ENCODE measurements at regions not wholly inside any gene's neighbourhood (a gene's known extent, or its start where the extent isn't known, plus 50 kb on each side); places are given as distances from the start of the nearest gene placed in this dataset.

GRCh38 chr10:64346389-64346788 lies 825.2 kb downstream of the REEP3 start:
- no peak overlapping the region for H3K27ac ChIP-seq (ENCODE audit: extremely low read depth, low read depth, low read length)
- H3K4me1 ChIP-seq (ENCODE audit: control insufficient read depth, insufficient read depth, low read length), result no peaks in the 10 kb centered on the region
- POLR2A ChIA-PET, result no interaction called here
- H3K9me3 ChIP-seq (ENCODE audit: control insufficient read depth, insufficient read depth, low read depth, low read length), result no peaks in the 10 kb centered on the region
- TF ChIP-seq ZNF645 (tag by site-specific recombination; IDR thresholded peaks at IDR 0.05) (no peak), ZNF391 (tag by site-specific recombination; IDR thresholded peaks at IDR 0.05; ENCODE audit: borderline replicate concordance, low read depth) (no peak), ZNF518A (tag by site-specific recombination; conservative IDR thresholded peaks at IDR 0.05; ENCODE audit: low read depth) (no peak)
- no peaks in the 10 kb centered on the region for H3K36me3 ChIP-seq (ENCODE audit: control insufficient read depth in 2 of 2, insufficient read depth in 1 of 2, low read length in 2 of 2)
- CTCF ChIA-PET, result no interaction called here
- no peak overlapping the region for H3K4me3 ChIP-seq (ENCODE audit: low read depth, low read length)

DNA sequence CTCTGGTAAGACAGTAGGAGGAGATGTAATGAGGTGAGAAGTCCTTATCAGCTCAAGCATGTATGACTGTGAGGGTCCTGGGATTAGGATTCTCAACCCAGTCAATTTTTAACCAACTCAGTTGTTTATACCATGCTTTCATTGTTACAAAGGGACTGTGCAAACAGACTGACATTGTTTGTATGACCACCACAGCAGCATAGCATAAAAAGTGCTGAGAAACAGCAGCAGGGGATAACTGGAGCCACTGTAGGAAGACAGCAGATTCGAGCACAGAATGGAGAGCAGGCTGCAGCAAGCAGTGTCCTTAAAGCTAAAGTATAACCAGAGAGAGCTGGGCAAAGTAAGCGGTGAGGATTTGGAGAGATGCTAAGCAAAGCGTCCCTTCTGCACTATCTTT lies 829.5 kb downstream of the REEP3 start:
- Histone ChIP-seq H3K4me3 (ENCODE audit: low read depth, low read length) (no peak overlapping the region), H3K4me1 (ENCODE audit: control insufficient read depth, insufficient read depth, low read length) (no peaks in the 10 kb centered on the region), H3K36me3 (ENCODE audit: control insufficient read depth in 2 of 2, insufficient read depth in 1 of 2, low read length in 2 of 2) (no peaks in the 10 kb centered on the region), H3K9me3 (ENCODE audit: control insufficient read depth, insufficient read depth, low read depth, low read length) (no peaks in the 10 kb centered on the region), H3K27ac (ENCODE audit: extremely low read depth, low read depth, low read length) (no peak overlapping the region)
- POLR2A ChIA-PET, result no interaction called here
- TF ChIP-seq, protein P1, sequence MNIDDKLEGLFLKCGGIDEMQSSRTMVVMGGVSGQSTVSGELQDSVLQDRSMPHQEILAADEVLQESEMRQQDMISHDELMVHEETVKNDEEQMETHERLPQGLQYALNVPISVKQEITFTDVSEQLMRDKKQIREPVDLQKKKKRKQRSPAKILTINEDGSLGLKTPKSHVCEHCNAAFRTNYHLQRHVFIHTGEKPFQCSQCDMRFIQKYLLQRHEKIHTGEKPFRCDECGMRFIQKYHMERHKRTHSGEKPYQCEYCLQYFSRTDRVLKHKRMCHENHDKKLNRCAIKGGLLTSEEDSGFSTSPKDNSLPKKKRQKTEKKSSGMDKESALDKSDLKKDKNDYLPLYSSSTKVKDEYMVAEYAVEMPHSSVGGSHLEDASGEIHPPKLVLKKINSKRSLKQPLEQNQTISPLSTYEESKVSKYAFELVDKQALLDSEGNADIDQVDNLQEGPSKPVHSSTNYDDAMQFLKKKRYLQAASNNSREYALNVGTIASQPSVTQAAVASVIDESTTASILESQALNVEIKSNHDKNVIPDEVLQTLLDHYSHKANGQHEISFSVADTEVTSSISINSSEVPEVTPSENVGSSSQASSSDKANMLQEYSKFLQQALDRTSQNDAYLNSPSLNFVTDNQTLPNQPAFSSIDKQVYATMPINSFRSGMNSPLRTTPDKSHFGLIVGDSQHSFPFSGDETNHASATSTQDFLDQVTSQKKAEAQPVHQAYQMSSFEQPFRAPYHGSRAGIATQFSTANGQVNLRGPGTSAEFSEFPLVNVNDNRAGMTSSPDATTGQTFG (tag by site-specific recombination; IDR thresholded peaks at IDR 0.05; ENCODE audit: borderline replicate concordance), result no peak
- TF ChIP-seq ZNF48 (tag by site-specific recombination; IDR thresholded peaks at IDR 0.05), result no peak
- TF ChIP-seq ZFP41 (tag by site-specific recombination; IDR thresholded peaks at IDR 0.05; ENCODE audit: borderline replicate concordance), result no peak
- TF ChIP-seq ZNF529 (tag by site-specific recombination; IDR thresholded peaks at IDR 0.05; ENCODE audit: insufficient replicate concordance), result no peak
- no peak for TF ChIP-seq GLI4 (tag by site-specific recombination; IDR thresholded peaks at IDR 0.05)
- no peak for TF ChIP-seq ZNF776 (tag by site-specific recombination; IDR thresholded peaks at IDR 0.05; ENCODE audit: borderline replicate concordance)
- no peak for TF ChIP-seq ZNF558 (tag by site-specific recombination; IDR thresholded peaks at IDR 0.05)
- TF ChIP-seq GLIS1 (tag by site-specific recombination; IDR thresholded peaks at IDR 0.05), result no peak
- no peak for TF ChIP-seq KLF16 (tag by site-specific recombination; IDR thresholded peaks at IDR 0.05)
- no peak for TF ChIP-seq ZNF837 (tag by site-specific recombination; IDR thresholded peaks at IDR 0.05)
- no peak for TF ChIP-seq BCL11A (tag by site-specific recombination; IDR thresholded peaks at IDR 0.05; ENCODE audit: low read depth)
- TF ChIP-seq ZNF830 (tag by site-specific recombination; IDR thresholded peaks at IDR 0.05; ENCODE audit: low read depth), result no peak
- TF ChIP-seq MEIS1 (CRISPR knock-in tag; IDR thresholded peaks at IDR 0.05; ENCODE audit: borderline replicate concordance), result no peak
- TF ChIP-seq ZNF600 (tag by site-specific recombination; IDR thresholded peaks at IDR 0.05), result no peak
- no peak for TF ChIP-seq ZNF362 (tag by site-specific recombination; IDR thresholded peaks at IDR 0.05)
- TF ChIP-seq ZNF174 (tag by site-specific recombination; IDR thresholded peaks at IDR 0.05), result no peak
- TF ChIP-seq, protein P2, sequence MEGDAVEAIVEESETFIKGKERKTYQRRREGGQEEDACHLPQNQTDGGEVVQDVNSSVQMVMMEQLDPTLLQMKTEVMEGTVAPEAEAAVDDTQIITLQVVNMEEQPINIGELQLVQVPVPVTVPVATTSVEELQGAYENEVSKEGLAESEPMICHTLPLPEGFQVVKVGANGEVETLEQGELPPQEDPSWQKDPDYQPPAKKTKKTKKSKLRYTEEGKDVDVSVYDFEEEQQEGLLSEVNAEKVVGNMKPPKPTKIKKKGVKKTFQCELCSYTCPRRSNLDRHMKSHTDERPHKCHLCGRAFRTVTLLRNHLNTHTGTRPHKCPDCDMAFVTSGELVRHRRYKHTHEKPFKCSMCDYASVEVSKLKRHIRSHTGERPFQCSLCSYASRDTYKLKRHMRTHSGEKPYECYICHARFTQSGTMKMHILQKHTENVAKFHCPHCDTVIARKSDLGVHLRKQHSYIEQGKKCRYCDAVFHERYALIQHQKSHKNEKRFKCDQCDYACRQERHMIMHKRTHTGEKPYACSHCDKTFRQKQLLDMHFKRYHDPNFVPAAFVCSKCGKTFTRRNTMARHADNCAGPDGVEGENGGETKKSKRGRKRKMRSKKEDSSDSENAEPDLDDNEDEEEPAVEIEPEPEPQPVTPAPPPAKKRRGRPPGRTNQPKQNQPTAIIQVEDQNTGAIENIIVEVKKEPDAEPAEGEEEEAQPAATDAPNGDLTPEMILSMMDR (tag by site-specific recombination; IDR thresholded peaks at IDR 0.05), result no peak
- TF ChIP-seq ZNF596 (tag by site-specific recombination; IDR thresholded peaks at IDR 0.05), result no peak
- TF ChIP-seq FEZF1 (tag by site-specific recombination; IDR thresholded peaks at IDR 0.05), result no peak
- CTCF ChIA-PET, result no interaction called here
